ENCODE measurements at regions not wholly inside any gene's neighbourhood (a gene's known extent, or its start where the extent isn't known, plus 50 kb on each side); places are given as distances from the start of the nearest gene placed in this dataset.

- TF ChIP-seq, protein P1, sequence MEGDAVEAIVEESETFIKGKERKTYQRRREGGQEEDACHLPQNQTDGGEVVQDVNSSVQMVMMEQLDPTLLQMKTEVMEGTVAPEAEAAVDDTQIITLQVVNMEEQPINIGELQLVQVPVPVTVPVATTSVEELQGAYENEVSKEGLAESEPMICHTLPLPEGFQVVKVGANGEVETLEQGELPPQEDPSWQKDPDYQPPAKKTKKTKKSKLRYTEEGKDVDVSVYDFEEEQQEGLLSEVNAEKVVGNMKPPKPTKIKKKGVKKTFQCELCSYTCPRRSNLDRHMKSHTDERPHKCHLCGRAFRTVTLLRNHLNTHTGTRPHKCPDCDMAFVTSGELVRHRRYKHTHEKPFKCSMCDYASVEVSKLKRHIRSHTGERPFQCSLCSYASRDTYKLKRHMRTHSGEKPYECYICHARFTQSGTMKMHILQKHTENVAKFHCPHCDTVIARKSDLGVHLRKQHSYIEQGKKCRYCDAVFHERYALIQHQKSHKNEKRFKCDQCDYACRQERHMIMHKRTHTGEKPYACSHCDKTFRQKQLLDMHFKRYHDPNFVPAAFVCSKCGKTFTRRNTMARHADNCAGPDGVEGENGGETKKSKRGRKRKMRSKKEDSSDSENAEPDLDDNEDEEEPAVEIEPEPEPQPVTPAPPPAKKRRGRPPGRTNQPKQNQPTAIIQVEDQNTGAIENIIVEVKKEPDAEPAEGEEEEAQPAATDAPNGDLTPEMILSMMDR (IDR thresholded peaks at IDR 0.05; ENCODE audit: control extremely low read depth, extremely low read depth), result no peak
- ATAC-seq (ENCODE audit: insufficient read depth, low FRiP score) (no peak), DNase-seq (no peak)
- Histone ChIP-seq H3K27ac (ENCODE audit: low read depth in 1 of 2, low read length in 1 of 2) (no peak overlapping the region), H3K9me3 (ENCODE audit: control insufficient read depth in 4 of 4, insufficient read depth in 3 of 4, low read length in 3 of 4) (peaks cover 0 to 2% (median 0%) of the 10 kb centered on the region in 4 donors), H3K4me3 (no peak overlapping the region), H3K4me1 (ENCODE audit: control insufficient read depth in 5 of 5, insufficient read depth in 5 of 5, low read length in 5 of 5) (no peaks in the 10 kb centered on the region), H3K9ac (ENCODE audit: insufficient read depth in 1 of 2, low read length in 2 of 2) (no peak overlapping the region), H3K27me3 (ENCODE audit: control insufficient read depth in 3 of 3, insufficient read depth in 3 of 3, low read length in 2 of 3) (no peaks in the 10 kb centered on the region), H3K36me3 (ENCODE audit: control insufficient read depth in 4 of 4, insufficient read depth in 4 of 4, low read length in 4 of 4) (no peaks in the 10 kb centered on the region)
- 95 to 96% methylated on average over 38 of the region's 38 CpGs for WGBS, 2 donors
These were observed 765.0 kb downstream of the IGSF11 start for GRCh38 chr3:118269537-118270125.

DNA sequence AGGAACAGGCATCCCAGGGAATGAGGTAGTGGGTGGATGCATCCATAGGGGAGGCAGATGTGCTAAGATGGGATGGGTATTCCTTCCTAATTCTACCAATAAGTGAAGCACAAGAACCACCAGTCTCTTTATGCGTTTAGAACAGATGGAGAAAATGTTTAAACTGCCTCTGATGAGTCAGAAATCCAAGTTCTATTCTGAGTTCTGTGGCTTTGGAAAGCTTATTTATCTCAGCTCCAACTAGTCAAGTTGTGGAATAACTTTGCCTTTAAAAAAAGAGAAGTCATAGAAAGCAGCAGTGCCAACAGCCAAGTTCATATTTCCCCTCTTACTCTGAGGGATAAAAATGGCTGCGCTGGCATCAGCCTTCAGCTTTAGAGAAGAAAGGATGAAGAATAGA, 761.7 kb downstream of the IGSF11 start:
- DNase-seq (no peak), ATAC-seq (ENCODE audit: insufficient read depth, low FRiP score) (no peak)
- H3K27ac ChIP-seq (ENCODE audit: low read depth in 1 of 2, low read length in 1 of 2), result no peak overlapping the region
- no peak overlapping the region for H3K4me3 ChIP-seq
- H3K36me3 ChIP-seq (ENCODE audit: control insufficient read depth in 4 of 4, insufficient read depth in 4 of 4, low read length in 4 of 4), result no peaks in the 10 kb centered on the region
- H3K9me3 ChIP-seq (ENCODE audit: control insufficient read depth in 4 of 4, insufficient read depth in 3 of 4, low read length in 3 of 4), result no peaks in the 10 kb centered on the region
- no peaks in the 10 kb centered on the region for H3K4me1 ChIP-seq (ENCODE audit: control insufficient read depth in 5 of 5, insufficient read depth in 5 of 5, low read length in 5 of 5)
- no peak overlapping the region for H3K9ac ChIP-seq (ENCODE audit: insufficient read depth in 1 of 2, low read length in 2 of 2)
- no peaks in the 10 kb centered on the region for H3K27me3 ChIP-seq (ENCODE audit: control insufficient read depth in 3 of 3, insufficient read depth in 3 of 3, low read length in 2 of 3)
- 59 to 95% methylated on average over 2 of the region's 2 CpGs for WGBS, 2 donors
- TF ChIP-seq, protein P1 (IDR thresholded peaks at IDR 0.05; ENCODE audit: control extremely low read depth, extremely low read depth), result no peak

DNA sequence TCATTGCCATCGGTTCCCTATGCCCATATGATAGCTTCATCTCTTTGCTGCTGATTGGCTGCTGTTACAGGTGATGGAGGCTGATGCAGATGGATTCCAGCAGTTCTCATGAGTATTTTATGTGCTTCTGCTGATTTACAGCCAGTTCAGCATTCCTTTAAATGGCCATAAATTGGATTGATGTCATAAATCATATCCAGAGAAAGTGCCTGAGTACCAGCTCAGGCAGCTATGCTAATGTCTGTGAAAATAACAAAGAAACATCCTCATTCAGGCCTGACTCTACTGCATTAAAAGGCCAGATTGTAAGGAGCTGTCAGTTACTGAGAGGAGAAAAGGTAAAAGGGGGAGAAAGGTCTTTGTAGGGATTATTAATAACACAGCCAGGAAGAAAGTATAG, 756.8 kb downstream of the IGSF11 start:
- TF ChIP-seq, protein P1 (IDR thresholded peaks at IDR 0.05; ENCODE audit: control extremely low read depth, extremely low read depth), result no peak
- no peaks in the 10 kb centered on the region for H3K4me1 ChIP-seq (ENCODE audit: control insufficient read depth in 5 of 5, insufficient read depth in 5 of 5, low read length in 5 of 5)
- H3K9ac ChIP-seq (ENCODE audit: insufficient read depth in 1 of 2, low read length in 2 of 2), result no peak overlapping the region
- DNase-seq (no peak), ATAC-seq (ENCODE audit: insufficient read depth, low FRiP score) (no peak)
- no peak overlapping the region for H3K27ac ChIP-seq (ENCODE audit: low read depth in 1 of 2, low read length in 1 of 2)
- 82 to 94% methylated on average over 1 of the region's 1 CpG for WGBS, 2 donors
- H3K9me3 ChIP-seq (ENCODE audit: control insufficient read depth in 4 of 4, insufficient read depth in 3 of 4, low read length in 3 of 4), result no peaks in the 10 kb centered on the region
- no peaks in the 10 kb centered on the region for H3K36me3 ChIP-seq (ENCODE audit: control insufficient read depth in 4 of 4, insufficient read depth in 4 of 4, low read length in 4 of 4)
- H3K4me3 ChIP-seq, result no peak overlapping the region
- H3K27me3 ChIP-seq (ENCODE audit: control insufficient read depth in 3 of 3, insufficient read depth in 3 of 3, low read length in 2 of 3), result no peaks in the 10 kb centered on the region

GRCh38 chr3:118292841-118293240, 741.8 kb downstream of the IGSF11 start:
- Histone ChIP-seq H3K27ac (ENCODE audit: low read depth in 1 of 2, low read length in 1 of 2) (no peak overlapping the region), H3K9ac (ENCODE audit: insufficient read depth in 1 of 2, low read length in 2 of 2) (no peak overlapping the region), H3K9me3 (ENCODE audit: control insufficient read depth in 4 of 4, insufficient read depth in 3 of 4, low read length in 3 of 4) (no peaks in the 10 kb centered on the region), H3K36me3 (ENCODE audit: control insufficient read depth in 4 of 4, insufficient read depth in 4 of 4, low read length in 4 of 4) (no peaks in the 10 kb centered on the region), H3K4me3 (no peak overlapping the region), H3K27me3 (ENCODE audit: control insufficient read depth in 3 of 3, insufficient read depth in 3 of 3, low read length in 2 of 3) (no peaks in the 10 kb centered on the region), H3K4me1 (ENCODE audit: control insufficient read depth in 5 of 5, insufficient read depth in 5 of 5, low read length in 5 of 5) (no peaks in the 10 kb centered on the region)
- ATAC-seq (ENCODE audit: insufficient read depth, low FRiP score) (no peak), DNase-seq (no peak)
- 89 to 96% methylated on average over 1 of the region's 1 CpG for WGBS, 2 donors
- TF ChIP-seq, protein P1 (IDR thresholded peaks at IDR 0.05; ENCODE audit: control extremely low read depth, extremely low read depth), result no peak
